HG03521 (cell line): ENCODE measurements at regions not wholly inside any gene's neighbourhood (a gene's known extent, or its start where the extent isn't known, plus 50 kb on each side); places are given as distances from the start of the nearest gene placed in this dataset.

Experiments used
- ATAC-seq: cut with Tn5 transposase; IDR thresholded peaks from one replicate; pipeline ENCODE4 v1.9.1; 2021; ENCODE audit warnings: mild to moderate bottlenecking, moderate library complexity; ENCODE audit not compliant: unreplicated experiment

GRCh38 chr4:19803406-19803805 is 448.3 kb upstream of the SLIT2 start:
- ATAC-seq, result no peak

GRCh38 chr4:19793831-19794230 is 457.9 kb upstream of the SLIT2 start:
- ATAC-seq, result no peak

- no peak for ATAC-seq
These were observed 460.1 kb upstream of the SLIT2 start for GRCh38 chr4:19791422-19792123.

GRCh38 chr4:19786616-19787015 is 465.1 kb upstream of the SLIT2 start:
- ATAC-seq, result no peak

GRCh38 chr4:19783667-19784223 is 468.0 kb upstream of the SLIT2 start:
- no peak for ATAC-seq

- ATAC-seq, result no peak
These were observed 470.8 kb upstream of the SLIT2 start for GRCh38 chr4:19780871-19781270.

- ATAC-seq, result no peak
These were observed 474.8 kb upstream of the SLIT2 start for GRCh38 chr4:19776929-19777328.

GRCh38 chr4:19776021-19776459 is 475.7 kb upstream of the SLIT2 start:
- no peak for ATAC-seq

GRCh38 chr4:19774690-19775256 is 476.9 kb upstream of the SLIT2 start:
- no peak for ATAC-seq

GRCh38 chr4:19772581-19772980 is 479.1 kb upstream of the SLIT2 start:
- ATAC-seq, result no peak

- no peak for ATAC-seq
These were observed 495.0 kb upstream of the SLIT2 start for GRCh38 chr4:19756661-19757060.

GRCh38 chr4:19752599-19752998 is 499.1 kb upstream of the SLIT2 start:
- no peak for ATAC-seq

GRCh38 chr4:19748519-19749479 is 502.9 kb upstream of the SLIT2 start:
- ATAC-seq, result no peak

GRCh38 chr4:19746377-19746776 is 505.3 kb upstream of the SLIT2 start:
- no peak for ATAC-seq

GRCh38 chr4:19743115-19743638 is 508.5 kb upstream of the SLIT2 start:
- no peak for ATAC-seq

GRCh38 chr4:19739101-19739651 is 512.5 kb upstream of the SLIT2 start:
- ATAC-seq, result no peak

- ATAC-seq, result no peak
These were observed 514.5 kb upstream of the SLIT2 start for GRCh38 chr4:19736968-19737756.

GRCh38 chr4:19735012-19735411 is 516.7 kb upstream of the SLIT2 start:
- ATAC-seq, result no peak

GRCh38 chr4:19729886-19730651 is 521.6 kb upstream of the SLIT2 start:
- no peak for ATAC-seq
